Thymus (tissue), 11 donors: ENCODE measurements at regions not wholly inside any gene's neighbourhood (a gene's known extent, or its start where the extent isn't known, plus 50 kb on each side); places are given as distances from the start of the nearest gene placed in this dataset.

Experiments
- DNase-seq, 9 donors: peaks; one replicate each; pipeline ENCODE4 v3.0.0-alpha.2; 2013; ENCODE audit warnings: low spot score in 9 of 9, low read depth in 6 of 9, missing footprints in 1 of 9
- H3K27ac ChIP-seq, 2 donors: one replicate each; pipeline ENCODE4 v1.5.1; 2013; ENCODE audit warnings: control low read depth in 1 of 2, low read depth in 1 of 2, low read length in 1 of 2, mild to moderate bottlenecking in 1 of 2, moderate library complexity in 1 of 2
- H3K27me3 ChIP-seq, 2 donors: one replicate each; pipeline ENCODE4 v1.5.1; 2013; ENCODE audit warnings: low read length in 1 of 2; ENCODE audit not compliant: control insufficient read depth in 2 of 2, insufficient read depth in 1 of 2
- H3K36me3 ChIP-seq, 2 donors: one replicate each; pipeline ENCODE4 v1.5.1; 2013; ENCODE audit warnings: low read length in 1 of 2, mild to moderate bottlenecking in 1 of 2, moderate library complexity in 1 of 2; ENCODE audit not compliant: control insufficient read depth in 2 of 2, insufficient read depth in 2 of 2
- H3K4me1 ChIP-seq, 2 donors: one replicate each; pipeline ENCODE4 v1.5.1; 2013; ENCODE audit warnings: low read length in 2 of 2; ENCODE audit not compliant: control insufficient read depth in 2 of 2, insufficient read depth in 2 of 2
- H3K4me3 ChIP-seq, 2 donors: one replicate each; pipeline ENCODE4 v1.5.1; 2013; ENCODE audit warnings: low read length in 2 of 2, control low read depth in 1 of 2, mild to moderate bottlenecking in 1 of 2
- H3K9me3 ChIP-seq, 2 donors: one replicate each; pipeline ENCODE4 v1.5.1; 2013; ENCODE audit warnings: low read length in 1 of 2, mild to moderate bottlenecking in 1 of 2; ENCODE audit not compliant: control insufficient read depth in 2 of 2, insufficient read depth in 1 of 2
- WGBS: extraction: QIAGEN DNeasy Blood & Tissue Kit; methylation state at CpG from one replicate; pipeline ENCODE4 v1.1.7; 2013; 5-methylcytosine and 5-hydroxymethylcytosine counted together
- donor health status: healthy.

- Histone ChIP-seq H3K4me3 (no peak overlapping the region), H3K4me1 (no peaks in the 10 kb centered on the region), H3K27me3 (peaks cover 0 to 2% of the 10 kb centered on the region in 2 donors), H3K9me3 (no peaks in the 10 kb centered on the region), H3K27ac (no peak overlapping the region), H3K36me3 (no peaks in the 10 kb centered on the region)
- DNase-seq, result no peak
- 65% methylated on average over 3 of the region's 3 CpGs for WGBS
Measured at GRCh38 chrX:111009256-111009655, 86.7 kb upstream of the PAK3 start.

GRCh38 chrX:111008126-111008525, 87.9 kb upstream of the PAK3 start:
- Histone ChIP-seq H3K4me3 (no peak overlapping the region), H3K36me3 (no peaks in the 10 kb centered on the region), H3K9me3 (no peaks in the 10 kb centered on the region), H3K27me3 (peaks cover 0 to 2% of the 10 kb centered on the region in 2 donors), H3K27ac (no peak overlapping the region), H3K4me1 (no peaks in the 10 kb centered on the region)
- DNase-seq, result no peak
- WGBS, result 90% methylated on average over 2 of the region's 2 CpGs

- WGBS, result 86% methylated on average over 1 of the region's 1 CpG
- Histone ChIP-seq H3K36me3 (no peaks in the 10 kb centered on the region), H3K4me1 (no peaks in the 10 kb centered on the region), H3K27me3 (peaks cover 0 to 2% of the 10 kb centered on the region in 2 donors), H3K9me3 (no peaks in the 10 kb centered on the region), H3K27ac (no peak overlapping the region), H3K4me3 (no peak overlapping the region)
- no peak for DNase-seq
Measured at GRCh38 chrX:111007238-111007637, 88.8 kb upstream of the PAK3 start.

GRCh38 chrX:111006116-111006515, 89.9 kb upstream of the PAK3 start:
- no peaks in the 10 kb centered on the region for H3K36me3 ChIP-seq
- H3K4me1 ChIP-seq, result no peaks in the 10 kb centered on the region
- H3K9me3 ChIP-seq, result no peaks in the 10 kb centered on the region
- H3K27me3 ChIP-seq, result peaks cover 0 to 2% of the 10 kb centered on the region in 2 donors
- H3K27ac ChIP-seq, result no peak overlapping the region
- 82% methylated on average over 2 of the region's 2 CpGs for WGBS
- DNase-seq, result no peak
- H3K4me3 ChIP-seq, result no peak overlapping the region

GRCh38 chrX:111005166-111005565, 90.8 kb upstream of the PAK3 start:
- H3K36me3 ChIP-seq, result no peaks in the 10 kb centered on the region
- H3K4me1 ChIP-seq, result no peaks in the 10 kb centered on the region
- no peak for DNase-seq
- H3K27me3 ChIP-seq, result peaks cover 0 to 2% of the 10 kb centered on the region in 2 donors
- H3K9me3 ChIP-seq, result no peaks in the 10 kb centered on the region
- no peak overlapping the region for H3K4me3 ChIP-seq
- H3K27ac ChIP-seq, result no peak overlapping the region
- WGBS, result 87% methylated on average over 4 of the region's 4 CpGs

GRCh38 chrX:111003118-111003517, 92.9 kb upstream of the PAK3 start:
- Histone ChIP-seq H3K9me3 (no peaks in the 10 kb centered on the region), H3K27me3 (peaks cover 0 to 2% of the 10 kb centered on the region in 2 donors), H3K4me1 (no peaks in the 10 kb centered on the region), H3K36me3 (no peaks in the 10 kb centered on the region), H3K4me3 (no peak overlapping the region), H3K27ac (no peak overlapping the region)
- no peak for DNase-seq
- WGBS, result 94% methylated on average over 4 of the region's 4 CpGs

- H3K27ac ChIP-seq, result no peak overlapping the region
- peak in 3 of 9 donors; percentile 3 to 28 (median 19) for DNase-seq
- WGBS, result 19% methylated on average over 8 of the region's 8 CpGs
Measured at GRCh38 chrX:110992611-110993010, 103.4 kb upstream of the PAK3 start.

GRCh38 chrX:110989869-110990268, 106.1 kb upstream of the PAK3 start:
- Histone ChIP-seq H3K36me3 (no peaks in the 10 kb centered on the region), H3K27me3 (no peaks in the 10 kb centered on the region), H3K27ac (no peak overlapping the region), H3K4me3 (no peak overlapping the region), H3K4me1 (no peaks in the 10 kb centered on the region), H3K9me3 (no peaks in the 10 kb centered on the region)
- DNase-seq, result no peak
- 98% methylated on average over 6 of the region's 6 CpGs for WGBS

More at GRCh38 chrX:110992611-110993010, 103.4 kb upstream of the PAK3 start:
- Histone ChIP-seq H3K4me3 (no peak overlapping the region), H3K4me1 (no peaks in the 10 kb centered on the region), H3K27me3 (no peaks in the 10 kb centered on the region), H3K36me3 (no peaks in the 10 kb centered on the region), H3K9me3 (no peaks in the 10 kb centered on the region)

- Histone ChIP-seq H3K4me3 (no peak overlapping the region), H3K27me3 (no peaks in the 10 kb centered on the region), H3K36me3 (no peaks in the 10 kb centered on the region), H3K9me3 (no peaks in the 10 kb centered on the region), H3K27ac (no peak overlapping the region), H3K4me1 (no peaks in the 10 kb centered on the region)
- WGBS, result 84% methylated on average over 3 of the region's 3 CpGs
- DNase-seq, result no peak
Measured at GRCh38 chrX:110989447-110989846, 106.5 kb upstream of the PAK3 start.

- Histone ChIP-seq H3K27me3 (no peaks in the 10 kb centered on the region), H3K9me3 (no peaks in the 10 kb centered on the region), H3K4me3 (no peak overlapping the region), H3K4me1 (no peaks in the 10 kb centered on the region), H3K27ac (no peak overlapping the region), H3K36me3 (no peaks in the 10 kb centered on the region)
- 20% methylated on average over 3 of the region's 3 CpGs for WGBS
- no peak for DNase-seq
Measured at GRCh38 chrX:110987292-110987691, 108.7 kb upstream of the PAK3 start.
